H1 (cell line): ENCODE measurements at regions not wholly inside any gene's neighbourhood (a gene's known extent, or its start where the extent isn't known, plus 50 kb on each side); places are given as distances from the start of the nearest gene placed in this dataset.
A peak's percentile ranks its signal among the peaks of the same experiment; 100 is the strongest.

Source experiments
- CTCF ChIA-PET: fragments of 300-600 bp; sonication (Branson Sonifier 250); formaldehyde crosslinking; loops from one replicate; lab custom pipeline; 2021; ENCODE audit not compliant: partially characterized antibody; lab: Charles Lee
- POLR2A ChIA-PET: fragments of 300-600 bp; sonication (Branson Sonifier 250); formaldehyde crosslinking; loops from one replicate; lab custom pipeline; 2021; ENCODE audit warnings: inconsistent platforms; ENCODE audit not compliant: partially characterized antibody; lab: Charles Lee
- DNase-seq, 2 experiments: peaks; one replicate each; pipeline versions ENCODE4 v3.0.0 to v3.0.0-alpha.2; 2010 to 2022; ENCODE audit warnings: low spot score in 2 of 2, low read depth in 1 of 2, mixed read lengths in 1 of 2
- FAIRE-seq: peaks from 2 replicates; lab custom pipeline; 2011; peaks lifted over from hg19 to GRCh38; lab: Jason Lieb, UNC
- H2AFZ ChIP-seq: 2 replicates; pipeline ENCODE4 v1.8.1; 2012; ENCODE audit warnings: low read length, inconsistent platforms
- H2AK5ac ChIP-seq: 2 replicates; pipeline ENCODE4 v1.6.1; 2013; ENCODE audit warnings: low read depth, low read length
- H2BK120ac ChIP-seq: replicated peaks from 2 replicates; pipeline ENCODE3; 2013; ENCODE audit warnings: low read depth, low read length, inconsistent platforms
- H2BK12ac ChIP-seq: 2 replicates; pipeline ENCODE4 v1.6.1; 2013; ENCODE audit warnings: low read depth, low read length
- H2BK15ac ChIP-seq: 2 replicates; pipeline ENCODE4 v1.6.1; 2013; ENCODE audit warnings: low read length
- H2BK20ac ChIP-seq: 2 replicates; pipeline ENCODE4 v1.6.1; 2013; ENCODE audit warnings: low read length
- H2BK5ac ChIP-seq: 2 replicates; pipeline ENCODE4 v1.6.1; 2013; ENCODE audit warnings: low read depth, low read length
- H3K14ac ChIP-seq: 2 replicates; pipeline ENCODE4 v1.6.1; 2013; ENCODE audit warnings: inconsistent platforms; ENCODE audit not compliant: insufficient read length
- H3K18ac ChIP-seq: 2 replicates; pipeline ENCODE4 v1.6.1; 2013; ENCODE audit warnings: low read length; ENCODE audit errors: extremely low read depth
- H3K23ac ChIP-seq: 2 replicates; pipeline ENCODE4 v1.6.1; 2013; ENCODE audit warnings: inconsistent platforms; ENCODE audit not compliant: insufficient read length
- H3K23me2 ChIP-seq: 2 replicates; pipeline ENCODE4 v1.6.1; 2013; ENCODE audit warnings: low read depth, low read length
- H3K27ac ChIP-seq: 2 replicates; pipeline ENCODE4 v1.6.1; 2011; ENCODE audit warnings: low read depth, low read length, inconsistent platforms
- H3K27me3 ChIP-seq, 4 experiments: replicated peaks in 1 of 4; 1 replicate in 1 of 4; 2 replicates in 3 of 4; pipeline versions ENCODE4 v1.6.1 to v1.8.1; 2011 to 2013; ENCODE audit warnings: low read length in 3 of 4, mild to moderate bottlenecking in 3 of 4, inconsistent platforms in 2 of 4, mixed read lengths in 2 of 4, moderate library complexity in 1 of 4; ENCODE audit not compliant: control insufficient read depth in 3 of 4, insufficient read depth in 3 of 4; ENCODE audit errors: extremely low read depth in 1 of 4
- H3K36me3 ChIP-seq, 4 experiments: 2 replicates each; pipeline versions ENCODE4 v1.6.1 to v1.8.1; 2011 to 2013; ENCODE audit warnings: mild to moderate bottlenecking in 4 of 4, low read length in 3 of 4, moderate library complexity in 2 of 4, control low read depth in 1 of 4, inconsistent platforms in 1 of 4; ENCODE audit not compliant: insufficient read depth in 4 of 4, control insufficient read depth in 2 of 4
- H3K4ac ChIP-seq: replicated peaks from 2 replicates; pipeline ENCODE3; 2013; ENCODE audit warnings: low read length, low read depth, mixed read lengths, inconsistent platforms; ENCODE audit not compliant: insufficient read length
- H3K4me1 ChIP-seq, 4 experiments: replicated peaks in 1 of 4; 1 replicate in 1 of 4; 2 replicates in 3 of 4; pipeline versions ENCODE4 v1.6.1 to v1.8.1; 2011 to 2013; ENCODE audit warnings: low read length in 3 of 4, inconsistent platforms in 2 of 4, mixed read lengths in 1 of 4; ENCODE audit not compliant: insufficient read depth in 4 of 4, control insufficient read depth in 3 of 4
- H3K4me2 ChIP-seq, 2 experiments: 2 replicates each; pipeline versions ENCODE4 v1.6.1 to v1.8.1; 2011 to 2013; ENCODE audit warnings: low read depth in 2 of 2, low read length in 2 of 2, control low read depth in 1 of 2, inconsistent platforms in 1 of 2, mild to moderate bottlenecking in 1 of 2; ENCODE audit not compliant: insufficient read depth in 1 of 2
- H3K4me3 ChIP-seq, 4 experiments: fragments of 200-600, 300-600 bp in 1 of 4; sonication (generic), shearing (Covaris generic), sonication (Bioruptor Twin) in 1 of 4; 2 replicates each; pipeline versions ENCODE4 v1.5.1 to v1.8.1; 2011 to 2016; ENCODE audit warnings: low read length in 4 of 4, low read depth in 3 of 4, control low read depth in 2 of 4, inconsistent platforms in 2 of 4, mild to moderate bottlenecking in 2 of 4, mixed read lengths in 1 of 4, moderate library complexity in 1 of 4; ENCODE audit not compliant: insufficient read depth in 2 of 4; ENCODE audit errors: extremely low read depth in 1 of 4
- H3K56ac ChIP-seq: replicated peaks from 2 replicates; pipeline ENCODE3; 2013; ENCODE audit warnings: low read depth, mild to moderate bottlenecking, mixed read lengths, low read length, inconsistent platforms; ENCODE audit not compliant: insufficient read length
- H3K79me1 ChIP-seq: 2 replicates; pipeline ENCODE4 v1.6.1; 2013; ENCODE audit warnings: low read depth, low read length, control low read depth
- H3K79me2 ChIP-seq, 2 experiments: 2 replicates each; pipeline versions ENCODE4 v1.6.1 to v1.8.1; 2012 to 2013; ENCODE audit warnings: low read length in 2 of 2, mild to moderate bottlenecking in 2 of 2, inconsistent platforms in 1 of 2; ENCODE audit not compliant: insufficient read depth in 2 of 2, control insufficient read depth in 1 of 2
- H3K9ac ChIP-seq, 4 experiments: replicated peaks in 1 of 4; 1 replicate in 1 of 4; 2 replicates in 3 of 4; pipeline versions ENCODE4 v1.6.1 to v1.8.1; 2011 to 2013; ENCODE audit warnings: low read depth in 3 of 4, low read length in 3 of 4, control low read depth in 2 of 4, mild to moderate bottlenecking in 2 of 4, moderate library complexity in 2 of 4, inconsistent platforms in 1 of 4; ENCODE audit errors: extremely low read depth in 1 of 4
- H3K9me3 ChIP-seq, 2 experiments: 2 replicates each; pipeline versions ENCODE4 v1.6.1 to v1.8.1; 2012 to 2013; ENCODE audit warnings: mild to moderate bottlenecking in 2 of 2, moderate library complexity in 2 of 2, control low read depth in 1 of 2, inconsistent platforms in 1 of 2, low read depth in 1 of 2, low read length in 1 of 2, mixed read lengths in 1 of 2; ENCODE audit not compliant: insufficient read depth in 2 of 2
- H4K20me1 ChIP-seq, 2 experiments: replicated peaks in 1 of 2; 2 replicates each; pipeline versions ENCODE3 to v1.8.1; 2011 to 2013; ENCODE audit warnings: inconsistent platforms in 2 of 2, low read length in 2 of 2, mild to moderate bottlenecking in 1 of 2; ENCODE audit not compliant: insufficient read depth in 2 of 2, control insufficient read depth in 1 of 2
- H4K5ac ChIP-seq: 2 replicates; pipeline ENCODE4 v1.6.1; 2013; ENCODE audit warnings: low read length, low read depth, mixed read lengths, inconsistent platforms; ENCODE audit not compliant: insufficient read length
- H4K8ac ChIP-seq: 2 replicates; pipeline ENCODE4 v1.8.0; 2013; ENCODE audit warnings: mild to moderate bottlenecking, moderate library complexity, low read length, inconsistent platforms; ENCODE audit not compliant: insufficient read depth; ENCODE audit errors: extremely low read depth
- H4K91ac ChIP-seq: replicated peaks from 2 replicates; pipeline ENCODE3; 2013; ENCODE audit warnings: low read length, mixed read lengths, inconsistent platforms; ENCODE audit not compliant: insufficient read length
- ASH2L ChIP-seq: fragments of 200-600, 300-600 bp; sonication (generic); IDR thresholded peaks from one replicate; pipeline ENCODE4 v1.7.1; 2017; ENCODE audit warnings: low read length
- CBX5 ChIP-seq: fragments of 300-800, 300-1000 bp; sonication (generic); IDR thresholded peaks from 2 replicates; pipeline ENCODE4 v1.7.1; 2016; ENCODE audit warnings: antibody characterized with exemption, low read length, low read depth
- MAX ChIP-seq: IDR thresholded peaks from 2 replicates; pipeline ENCODE4 v1.6.1; 2012; ENCODE audit warnings: inconsistent platforms
- NRF1 ChIP-seq: IDR thresholded peaks from 2 replicates; pipeline ENCODE4 v1.6.1; 2011; ENCODE audit warnings: mild to moderate bottlenecking, low read depth, low read length, improper control_type of control experiment
- PHF8 ChIP-seq: fragments of 200-600 bp; sonication (generic); conservative IDR thresholded peaks from 2 replicates; pipeline ENCODE4 v1.7.1; 2012; ENCODE audit warnings: low read depth, mild to moderate bottlenecking, inconsistent platforms, low read length, moderate library complexity
- RAD21 ChIP-seq, 2 experiments: IDR thresholded peaks in 1 of 2; conservative IDR thresholded peaks in 1 of 2; 2 replicates each; pipeline ENCODE4 v1.6.1; 2011; ENCODE audit warnings: low read depth in 2 of 2, low read length in 2 of 2, improper control_type of control experiment in 1 of 2, inconsistent platforms in 1 of 2, mild to moderate bottlenecking in 1 of 2, moderate library complexity in 1 of 2
- TCF12 ChIP-seq: IDR thresholded peaks from 2 replicates; pipeline ENCODE4 v1.6.1; 2011; ENCODE audit warnings: low read depth, mild to moderate bottlenecking, low read length
- WGBS, 2 experiments: shearing (Covaris generic) in 1 of 2; methylation state at CpG; one replicate each; pipeline versions ENCODE4 v1.1.6 to v1.1.7; 2013 to 2015; ENCODE audit warnings: low lambda C conversion rate in 2 of 2, mixed read lengths in 2 of 2, inconsistent platforms in 1 of 2, low coverage in 1 of 2, missing lambda C conversion rate in 1 of 2; ENCODE audit not compliant: insufficient replicate concordance in 2 of 2, insufficient coverage in 1 of 2, insufficient read length in 1 of 2; ENCODE audit errors: extremely low coverage in 1 of 2, missing lambda C conversion rate in 1 of 2; 5-methylcytosine and 5-hydroxymethylcytosine counted together
- TF ChIP-seq, protein P1 (sequence below), 3 experiments: IDR thresholded peaks; 1 replicate in 2 of 3; 2 replicates in 1 of 3; pipeline versions ENCODE4 v1.5.1 to v1.6.1; 2011; ENCODE audit warnings: low read length in 3 of 3, mild to moderate bottlenecking in 3 of 3, inconsistent platforms in 2 of 3, low read depth in 1 of 3, moderate library complexity in 1 of 3; ENCODE audit not compliant: insufficient read depth in 1 of 3; ENCODE audit errors: control extremely low read depth in 1 of 3

DNA sequence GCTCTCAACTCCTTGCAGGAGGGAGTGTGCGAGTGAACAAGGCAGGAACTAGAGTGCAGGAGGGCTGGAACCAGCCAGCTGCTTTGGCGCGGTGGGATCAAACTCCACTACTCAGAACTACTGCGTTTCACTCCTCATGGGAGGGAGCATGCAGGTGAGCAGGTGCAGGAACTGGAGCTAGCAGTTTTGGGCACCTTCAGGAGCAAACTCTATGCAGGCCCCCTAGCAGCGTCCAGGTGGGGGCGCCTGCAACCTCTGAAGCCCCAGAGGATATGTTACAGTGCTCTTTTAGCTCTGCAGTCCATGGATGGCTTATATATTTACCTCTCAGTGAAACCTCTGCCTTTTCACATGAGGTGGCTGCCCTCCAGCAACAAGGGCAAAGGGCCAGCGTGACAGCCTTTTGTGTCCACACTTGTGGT is 1303.4 kb downstream of the PCDH9 start:
- no peak overlapping the region for H4K5ac ChIP-seq
- ChIA-PET POLR2A (no interaction called here), CTCF (interaction anchor here (0.6 to 1.5 kb wide), 11 partner anchors 16 to 1292 kb away, joined by 3 to 6 read pairs (median 4); no protein-coding TSS in a partner anchor)
- no peak overlapping the region for H3K23ac ChIP-seq
- H3K36me3 ChIP-seq = no peaks in the 10 kb centered on the region
- H2AK5ac ChIP-seq = no peak overlapping the region
- peaks cover 2 to 7% (median 4%) of the 10 kb centered on the region in 4 experiments; a peak in 5 of 7 replicates for H3K4me1 ChIP-seq
- H4K20me1 ChIP-seq = no peaks in the 10 kb centered on the region
- TF ChIP-seq RAD21 (IDR thresholded peaks at IDR 0.05 in 1 of 2, conservative IDR thresholded peaks at IDR 0.05 in 1 of 2; ENCODE audit: low read depth in 2 of 2, low read length in 2 of 2) (peak; percentile 63 to 70), CBX5 (no peak), PHF8 (no peak), MAX (peak; percentile 17; the same call in 1 of the 2 replicates), NRF1 (no peak), TCF12 (0 out of 2 replicates have a peak, but pooled peaks have one; percentile 13), ASH2L (no peak)
- TF ChIP-seq, protein P1, sequence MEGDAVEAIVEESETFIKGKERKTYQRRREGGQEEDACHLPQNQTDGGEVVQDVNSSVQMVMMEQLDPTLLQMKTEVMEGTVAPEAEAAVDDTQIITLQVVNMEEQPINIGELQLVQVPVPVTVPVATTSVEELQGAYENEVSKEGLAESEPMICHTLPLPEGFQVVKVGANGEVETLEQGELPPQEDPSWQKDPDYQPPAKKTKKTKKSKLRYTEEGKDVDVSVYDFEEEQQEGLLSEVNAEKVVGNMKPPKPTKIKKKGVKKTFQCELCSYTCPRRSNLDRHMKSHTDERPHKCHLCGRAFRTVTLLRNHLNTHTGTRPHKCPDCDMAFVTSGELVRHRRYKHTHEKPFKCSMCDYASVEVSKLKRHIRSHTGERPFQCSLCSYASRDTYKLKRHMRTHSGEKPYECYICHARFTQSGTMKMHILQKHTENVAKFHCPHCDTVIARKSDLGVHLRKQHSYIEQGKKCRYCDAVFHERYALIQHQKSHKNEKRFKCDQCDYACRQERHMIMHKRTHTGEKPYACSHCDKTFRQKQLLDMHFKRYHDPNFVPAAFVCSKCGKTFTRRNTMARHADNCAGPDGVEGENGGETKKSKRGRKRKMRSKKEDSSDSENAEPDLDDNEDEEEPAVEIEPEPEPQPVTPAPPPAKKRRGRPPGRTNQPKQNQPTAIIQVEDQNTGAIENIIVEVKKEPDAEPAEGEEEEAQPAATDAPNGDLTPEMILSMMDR (IDR thresholded peaks at IDR 0.05; ENCODE audit: control extremely low read depth in 1 of 3, insufficient read depth in 1 of 3, low read depth in 1 of 3, low read length in 3 of 3) = peak; percentile 50 to 69 (median 55)
- H2BK12ac ChIP-seq = no peak overlapping the region
- no peaks in the 10 kb centered on the region for H3K27me3 ChIP-seq
- H3K9ac ChIP-seq = no peak overlapping the region
- 15% methylated on average over 6 of the region's 7 CpGs; no CpG with 5 or more reads in 1 of the 2 experiments for WGBS, 2 experiments
- H3K14ac ChIP-seq = no peak overlapping the region
- no peak overlapping the region for H3K4ac ChIP-seq
- FAIRE-seq = no peak
- H4K91ac ChIP-seq = no peak overlapping the region
- DNase-seq = peak; percentile 29 to 72
- no peak overlapping the region for H2BK120ac ChIP-seq
- H3K23me2 ChIP-seq = no peaks in the 10 kb centered on the region
- H3K56ac ChIP-seq = no peak overlapping the region
- peak overlapping the region in 1 of 4 experiments; percentile 33; a peak in 1 of 8 replicates for H3K4me3 ChIP-seq
- peak overlapping the region; percentile 96 for H2AFZ ChIP-seq
- peak overlapping the region; percentile 35 to 55 for H3K4me2 ChIP-seq
- no peaks in the 10 kb centered on the region for H3K9me3 ChIP-seq
- H2BK5ac ChIP-seq = no peak overlapping the region
- H3K79me1 ChIP-seq = no peaks in the 10 kb centered on the region
- no peak overlapping the region for H2BK15ac ChIP-seq
- no peaks in the 10 kb centered on the region for H3K79me2 ChIP-seq
- H3K27ac ChIP-seq = no peak overlapping the region
- no peak overlapping the region for H2BK20ac ChIP-seq
- H3K18ac ChIP-seq = peak overlapping the region; percentile 40; the same call in 1 of the 2 replicates
- no peak overlapping the region for H4K8ac ChIP-seq
